ENCODE measurements at regions not wholly inside any gene's neighbourhood (a gene's known extent, or its start where the extent isn't known, plus 50 kb on each side); places are given as distances from the start of the nearest gene placed in this dataset.
"Not testable (repeated sequence)": the region's sequence is repeated elsewhere in the genome, so short reads cannot be mapped to it uniquely, and the experiment has no call there.

GRCh38 chr17:30718691-30719090 lies 105.8 kb downstream of the CRLF3 start:
- H3K4me3 Mint-ChIP-seq, H3K9me3 Mint-ChIP-seq: not testable (repeated sequence)
- peaks cover 34% of the 10 kb centered on the region for H3K36me3 Mint-ChIP-seq (ENCODE audit: low read depth)

GRCh38 chr17:30718099-30718447 lies 106.4 kb downstream of the CRLF3 start:
- H3K36me3 Mint-ChIP-seq (ENCODE audit: low read depth) = peaks cover 34% of the 10 kb centered on the region
- intact Hi-C loops (cut with micrococcal nuclease) = loop anchor here (5.0 kb wide), 1 partner anchor 241 kb away; the partner anchor contains the start of gene GOSR1

More at GRCh38 chr17:30718691-30719090, 105.8 kb downstream of the CRLF3 start:
- Mint-ChIP-seq H3K27ac (peak overlapping the region; percentile 16), H3K4me1 (ENCODE audit: low read depth) (peaks cover 87% of the 10 kb centered on the region)
- H3K27me3 Mint-ChIP-seq = not testable (repeated sequence)
- intact Hi-C loops (cut with micrococcal nuclease) = loop anchor here (5.0 kb wide), 1 partner anchor 241 kb away; the partner anchor contains the start of gene GOSR1

GRCh38 chr17:30717291-30718098 lies 107.0 kb downstream of the CRLF3 start:
- peak overlapping the region; percentile 11 for H3K27ac Mint-ChIP-seq
- H3K4me1 Mint-ChIP-seq (ENCODE audit: low read depth) = peaks cover 87% of the 10 kb centered on the region
- H3K36me3 Mint-ChIP-seq (ENCODE audit: low read depth) = peaks cover 34% of the 10 kb centered on the region
- intact Hi-C loops (cut with micrococcal nuclease) = loop anchor here (5.0 kb wide), 1 partner anchor 240 kb away; the partner anchor contains the start of gene GOSR1
- H3K9me3 Mint-ChIP-seq = no peaks in the 10 kb centered on the region
- H3K27me3 Mint-ChIP-seq = no peaks in the 10 kb centered on the region
- no peak overlapping the region for H3K4me3 Mint-ChIP-seq

More at GRCh38 chr17:30718099-30718447, 106.4 kb downstream of the CRLF3 start:
- H3K4me1 Mint-ChIP-seq (ENCODE audit: low read depth) = peaks cover 87% of the 10 kb centered on the region
- H3K27me3 Mint-ChIP-seq, H3K9me3 Mint-ChIP-seq, H3K4me3 Mint-ChIP-seq: not testable (repeated sequence)
- H3K27ac Mint-ChIP-seq = peak overlapping the region; percentile 11

- intact Hi-C loops (cut with micrococcal nuclease) = loop anchor here (5.0 kb wide), 1 partner anchor 239 kb away; the partner anchor contains the start of gene GOSR1
- Mint-ChIP-seq H3K27me3 (no peaks in the 10 kb centered on the region), H3K4me3 (no peak overlapping the region), H3K4me1 (ENCODE audit: low read depth) (peaks cover 92% of the 10 kb centered on the region), H3K9me3 (no peaks in the 10 kb centered on the region), H3K36me3 (ENCODE audit: low read depth) (peaks cover 34% of the 10 kb centered on the region), H3K27ac (peak overlapping the region; percentile 31)
Measured at GRCh38 chr17:30716461-30717290, 107.8 kb downstream of the CRLF3 start.

- intact Hi-C loops (cut with micrococcal nuclease) = loop anchor here (5.0 kb wide), 1 partner anchor 238 kb away; the partner anchor contains the start of gene GOSR1
- H3K9me3 Mint-ChIP-seq, H3K4me3 Mint-ChIP-seq, H3K27me3 Mint-ChIP-seq: not testable (repeated sequence)
- peak overlapping the region; percentile 33 for H3K27ac Mint-ChIP-seq
- peaks cover 30% of the 10 kb centered on the region for H3K36me3 Mint-ChIP-seq (ENCODE audit: low read depth)
- peaks cover 91% of the 10 kb centered on the region for H3K4me1 Mint-ChIP-seq (ENCODE audit: low read depth)
Measured at GRCh38 chr17:30714825-30715622, 109.5 kb downstream of the CRLF3 start.

GRCh38 chr17:30713805-30714204 lies 110.7 kb downstream of the CRLF3 start:
- intact Hi-C loops (cut with micrococcal nuclease); H3K9me3 Mint-ChIP-seq; H3K27me3 Mint-ChIP-seq; H3K4me3 Mint-ChIP-seq: not testable (repeated sequence)
- Mint-ChIP-seq H3K36me3 (ENCODE audit: low read depth) (peaks cover 26% of the 10 kb centered on the region), H3K27ac (peak overlapping the region; percentile 58), H3K4me1 (ENCODE audit: low read depth) (peaks cover 79% of the 10 kb centered on the region)

GRCh38 chr17:30712859-30713258 lies 111.6 kb downstream of the CRLF3 start:
- Mint-ChIP-seq H3K4me1 (ENCODE audit: low read depth) (peaks cover 79% of the 10 kb centered on the region), H3K4me3 (peak overlapping the region; percentile 4), H3K36me3 (ENCODE audit: low read depth) (peaks cover 30% of the 10 kb centered on the region)
- intact Hi-C loops (cut with micrococcal nuclease); H3K9me3 Mint-ChIP-seq; H3K27ac Mint-ChIP-seq; H3K27me3 Mint-ChIP-seq: not testable (repeated sequence)

- H3K36me3 Mint-ChIP-seq (ENCODE audit: low read depth) = peaks cover 25% of the 10 kb centered on the region
- H3K27me3 Mint-ChIP-seq; H3K9me3 Mint-ChIP-seq; intact Hi-C loops (cut with micrococcal nuclease): not testable (repeated sequence)
- H3K27ac Mint-ChIP-seq = peak overlapping the region; percentile 69
- H3K4me3 Mint-ChIP-seq = peak overlapping the region; percentile 85
- H3K4me1 Mint-ChIP-seq (ENCODE audit: low read depth) = peaks cover 79% of the 10 kb centered on the region
Measured at GRCh38 chr17:30711626-30712507, 112.6 kb downstream of the CRLF3 start.

GRCh38 chr17:30711176-30711575 lies 113.3 kb downstream of the CRLF3 start:
- Mint-ChIP-seq H3K4me3 (peak overlapping the region; percentile 85), H3K36me3 (ENCODE audit: low read depth) (peaks cover 25% of the 10 kb centered on the region), H3K4me1 (ENCODE audit: low read depth) (peaks cover 79% of the 10 kb centered on the region), H3K27ac (peak overlapping the region; percentile 69)
- H3K27me3 Mint-ChIP-seq; intact Hi-C loops (cut with micrococcal nuclease); H3K9me3 Mint-ChIP-seq: not testable (repeated sequence)

GRCh38 chr17:30710276-30711088 lies 114.0 kb downstream of the CRLF3 start:
- Mint-ChIP-seq H3K27me3 (peaks cover 13% of the 10 kb centered on the region), H3K27ac (peak overlapping the region; percentile 69), H3K4me3 (peak overlapping the region; percentile 85), H3K4me1 (ENCODE audit: low read depth) (peaks cover 82% of the 10 kb centered on the region), H3K36me3 (ENCODE audit: low read depth) (peaks cover 26% of the 10 kb centered on the region)
- intact Hi-C loops (cut with micrococcal nuclease); H3K9me3 Mint-ChIP-seq: not testable (repeated sequence)

GRCh38 chr17:30709561-30710275 lies 114.8 kb downstream of the CRLF3 start:
- H3K4me1 Mint-ChIP-seq (ENCODE audit: low read depth) = peaks cover 82% of the 10 kb centered on the region
- H3K27me3 Mint-ChIP-seq = peaks cover 17% of the 10 kb centered on the region
- H3K9me3 Mint-ChIP-seq; intact Hi-C loops (cut with micrococcal nuclease): not testable (repeated sequence)
- peak overlapping the region; percentile 69 for H3K27ac Mint-ChIP-seq
- peak overlapping the region; percentile 85 for H3K4me3 Mint-ChIP-seq
- peaks cover 30% of the 10 kb centered on the region for H3K36me3 Mint-ChIP-seq (ENCODE audit: low read depth)

- Mint-ChIP-seq H3K36me3 (ENCODE audit: low read depth) (peaks cover 30% of the 10 kb centered on the region), H3K27ac (peak overlapping the region; percentile 96), H3K4me1 (ENCODE audit: low read depth) (peaks cover 76% of the 10 kb centered on the region), H3K4me3 (peak overlapping the region; percentile 18), H3K27me3 (peaks cover 17% of the 10 kb centered on the region)
- H3K9me3 Mint-ChIP-seq; intact Hi-C loops (cut with micrococcal nuclease): not testable (repeated sequence)
Measured at GRCh38 chr17:30709096-30709495, 115.4 kb downstream of the CRLF3 start.
